ENCODE measurements at regions not wholly inside any gene's neighbourhood (a gene's known extent, or its start where the extent isn't known, plus 50 kb on each side); places are given as distances from the start of the nearest gene placed in this dataset.

- no peak for DNase-seq
These were observed 204.7 kb upstream of the ITGA4 start for GRCh38 chr2:181252262-181253148.

GRCh38 chr2:181253438-181253837, 203.7 kb upstream of the ITGA4 start:
- no peak for DNase-seq

DNA sequence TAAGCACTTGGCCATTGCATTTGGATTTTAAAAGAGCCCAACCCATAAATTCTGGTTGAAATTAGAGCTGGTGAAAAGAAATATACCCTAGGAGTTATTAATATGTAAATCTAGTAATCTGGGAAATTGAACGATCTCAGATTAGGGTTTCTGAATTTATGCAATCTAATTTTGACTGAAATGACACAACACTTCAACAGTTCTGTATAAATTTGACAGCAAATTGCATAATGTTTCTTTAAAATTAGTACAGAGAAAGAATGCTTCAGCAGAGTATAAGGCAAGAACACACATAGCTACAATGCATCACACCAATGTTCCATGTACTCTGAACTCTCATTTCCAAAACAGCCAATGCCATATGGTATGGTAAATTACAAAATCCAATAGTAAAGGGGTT, 201.5 kb upstream of the ITGA4 start:
- no peak for DNase-seq

- DNase-seq, result no peak
These were observed 198.5 kb upstream of the ITGA4 start for GRCh38 chr2:181258720-181259119.

DNA sequence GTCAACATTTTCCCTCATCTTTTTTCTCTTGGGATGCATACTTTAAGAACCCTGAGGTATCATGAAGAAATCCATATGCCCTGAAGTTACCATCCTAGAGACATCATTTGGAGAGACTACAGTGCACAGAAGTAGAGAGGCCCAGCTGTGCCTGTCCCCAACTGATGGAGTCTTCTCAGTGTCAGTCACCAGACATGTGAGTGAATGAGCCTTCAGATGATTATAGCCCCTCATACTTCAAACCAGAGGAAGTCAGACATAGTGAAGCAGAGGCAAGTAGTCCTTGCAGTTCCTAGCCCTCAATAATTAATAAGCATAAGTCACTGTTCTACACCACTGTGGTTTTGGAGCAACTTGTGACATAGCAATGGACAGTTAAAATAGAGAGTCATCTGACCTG, 194.4 kb upstream of the ITGA4 start:
- no peak for DNase-seq

DNA sequence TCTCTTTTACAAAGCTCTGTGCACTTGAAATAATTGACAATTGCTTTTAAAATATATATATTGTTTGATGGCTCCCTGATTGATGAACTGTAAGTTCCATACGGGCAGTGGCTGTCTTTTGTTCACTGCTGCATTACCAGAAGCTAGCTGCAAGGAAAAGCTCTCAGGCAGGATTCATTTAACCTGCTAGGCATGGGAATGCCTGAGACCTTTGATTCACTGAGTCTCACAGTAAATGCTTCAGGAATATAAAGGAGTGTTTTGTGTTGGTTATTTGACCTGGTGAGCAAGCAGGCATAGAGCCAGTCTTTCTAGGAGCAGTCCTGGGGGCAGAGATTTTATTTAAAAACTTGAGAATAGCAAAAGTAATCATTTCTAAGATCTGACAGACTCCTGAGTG, 193.2 kb upstream of the ITGA4 start:
- DNase-seq, result no peak

DNA sequence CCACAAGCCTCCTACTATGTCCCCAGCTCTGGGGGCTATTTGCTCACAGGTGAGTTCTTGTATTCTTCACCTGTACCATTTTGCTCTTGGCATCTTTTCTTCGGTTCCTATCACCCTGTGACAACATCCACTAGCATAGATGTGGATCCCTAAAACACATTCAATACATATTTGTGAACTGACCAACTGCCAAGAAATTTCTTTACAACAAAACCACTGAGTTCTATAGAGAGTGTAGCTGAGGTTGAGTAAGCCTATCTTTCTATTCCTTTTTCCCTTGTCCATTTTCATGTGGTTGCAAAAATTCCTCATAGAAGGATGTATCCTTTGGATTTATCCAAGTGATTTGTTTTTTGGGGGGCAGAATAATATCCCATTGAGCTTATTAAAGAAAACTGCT, 192.7 kb upstream of the ITGA4 start:
- DNase-seq, result no peak

DNA sequence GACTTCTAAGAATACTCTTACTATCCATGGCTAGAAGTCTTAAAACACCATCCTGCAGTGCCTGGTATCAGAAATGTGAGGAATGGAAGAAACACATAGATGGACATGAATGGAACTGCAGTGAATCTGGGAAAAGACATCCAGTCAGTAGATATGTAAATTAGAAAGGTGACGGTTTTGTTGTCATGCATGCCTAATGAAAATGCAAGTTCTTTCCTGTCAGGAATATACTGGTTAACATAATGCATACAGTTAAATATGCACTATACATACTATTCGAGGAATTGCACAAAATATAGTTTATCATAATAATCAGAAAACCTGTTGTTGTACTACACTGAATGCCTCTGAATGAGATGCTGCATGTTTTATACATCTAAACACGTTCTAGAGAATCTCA, 190.6 kb upstream of the ITGA4 start:
- DNase-seq, result no peak

DNA sequence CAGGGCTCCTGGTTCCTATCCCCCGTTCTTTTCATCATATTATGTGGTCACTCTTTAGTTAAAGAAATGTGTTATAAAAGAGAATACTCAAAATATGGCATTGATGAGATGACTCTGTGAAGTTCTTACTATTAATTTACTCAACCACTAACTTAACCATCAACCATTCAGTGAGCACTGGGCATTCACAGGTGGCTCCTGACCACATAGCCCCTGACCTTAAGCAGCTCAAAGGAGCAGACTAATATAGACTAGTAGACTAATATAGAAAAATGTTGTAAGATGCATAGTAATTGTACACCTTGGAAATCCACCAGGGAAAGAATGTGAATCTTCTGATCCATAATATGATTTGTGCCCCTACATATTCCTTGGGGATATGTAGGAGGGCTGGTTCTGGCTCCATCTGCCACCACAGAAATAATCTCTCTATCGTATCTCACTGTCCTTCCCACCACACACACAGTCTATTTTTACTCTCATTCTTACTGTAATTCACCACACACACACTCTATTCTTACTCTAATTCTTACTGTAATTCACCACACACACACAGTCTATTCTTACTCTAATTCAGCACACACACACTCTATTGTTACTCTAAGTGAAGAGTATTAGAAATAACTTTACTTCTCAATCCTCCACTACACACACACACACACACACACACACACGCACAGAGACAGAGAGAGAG, 188.9 kb upstream of the ITGA4 start:
- no peak for DNase-seq

DNA sequence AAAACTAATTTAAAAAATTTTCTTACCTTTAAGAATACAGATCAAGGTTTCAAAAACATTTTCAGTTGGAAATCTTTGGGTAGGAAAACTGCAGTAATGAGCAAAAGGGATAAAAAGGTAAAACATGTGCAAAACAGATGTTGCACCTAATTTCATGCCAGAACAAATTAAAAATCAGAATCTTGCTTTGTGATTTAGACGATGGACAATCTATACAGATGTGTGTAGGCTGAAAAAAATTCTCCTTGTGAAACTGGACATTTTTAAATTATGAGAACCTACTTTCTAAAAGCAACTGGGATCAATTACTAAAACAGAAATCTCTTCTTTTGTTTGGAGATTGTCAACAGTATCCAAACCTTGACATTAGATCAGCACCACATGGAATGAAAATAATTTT, 183.2 kb upstream of the ITGA4 start:
- DNase-seq, result no peak

- no peak for DNase-seq
These were observed 181.5 kb upstream of the ITGA4 start for GRCh38 chr2:181275643-181276070.

DNA sequence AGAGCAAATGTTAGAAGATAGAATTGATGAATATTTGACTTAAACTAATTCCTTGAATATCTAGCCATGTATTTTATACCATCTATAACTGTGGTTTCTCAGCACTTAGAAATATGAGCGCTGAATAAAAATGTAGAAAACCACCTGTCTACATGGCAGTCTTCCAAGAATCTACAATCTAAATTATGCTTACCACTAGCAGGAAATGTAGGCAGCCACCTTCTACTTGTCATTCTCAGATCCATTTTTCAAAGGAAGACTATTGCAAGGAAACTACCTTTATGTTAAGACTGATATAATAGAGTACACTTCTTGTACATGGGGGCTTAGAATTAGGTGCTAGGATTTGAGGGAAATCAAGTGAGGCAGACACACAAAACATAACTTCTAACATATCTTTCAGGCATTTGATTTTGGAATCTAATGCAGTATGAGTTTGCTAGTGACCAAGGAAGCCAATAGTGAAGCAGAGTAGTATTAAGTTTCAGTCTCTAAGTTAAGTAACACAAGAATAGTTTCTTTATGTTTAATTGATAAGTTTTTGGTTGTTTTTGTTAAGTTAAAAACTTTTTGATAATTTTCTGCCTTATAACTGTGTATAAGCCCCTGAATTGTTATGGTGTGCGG, 175.9 kb upstream of the ITGA4 start:
- no peak for DNase-seq

DNA sequence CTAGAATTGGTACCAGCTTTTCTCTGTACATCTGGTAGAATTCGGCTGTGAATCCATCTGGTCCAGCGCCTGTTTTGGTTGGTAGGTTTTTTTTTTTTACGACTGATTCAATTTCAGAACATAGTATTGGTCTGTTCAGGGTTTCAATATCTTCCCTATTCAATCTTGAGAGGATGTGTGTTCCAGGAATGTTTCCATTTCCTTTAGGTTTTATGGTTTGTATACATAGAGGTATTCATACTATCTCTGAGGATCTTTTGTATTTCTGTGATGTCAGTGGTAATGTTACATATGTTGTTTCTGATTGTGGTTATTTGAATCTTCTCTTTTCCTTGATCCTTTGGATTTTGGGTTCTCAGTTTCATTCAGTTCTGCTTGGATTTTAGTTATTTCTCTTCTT, 172.1 kb upstream of the ITGA4 start:
- no peak for DNase-seq

DNA sequence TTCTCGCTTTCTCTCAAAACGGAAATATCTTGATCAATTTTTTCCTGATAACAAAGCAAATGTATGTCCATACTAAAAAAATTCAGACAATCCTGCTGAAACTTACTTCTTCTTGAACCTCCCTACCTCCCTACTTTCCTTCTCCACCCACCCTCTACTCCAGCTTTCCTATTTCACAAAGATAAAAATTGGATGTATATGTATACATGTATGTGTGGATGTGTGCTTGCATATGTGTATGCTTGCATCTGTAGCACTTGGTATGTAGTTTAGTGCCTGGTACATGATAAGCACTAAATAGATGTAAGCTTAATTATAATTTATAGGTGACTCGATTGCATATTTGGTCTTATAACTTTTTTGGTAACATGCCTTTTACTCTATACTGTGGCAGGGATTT, 167.5 kb upstream of the ITGA4 start:
- DNase-seq, result no peak

DNA sequence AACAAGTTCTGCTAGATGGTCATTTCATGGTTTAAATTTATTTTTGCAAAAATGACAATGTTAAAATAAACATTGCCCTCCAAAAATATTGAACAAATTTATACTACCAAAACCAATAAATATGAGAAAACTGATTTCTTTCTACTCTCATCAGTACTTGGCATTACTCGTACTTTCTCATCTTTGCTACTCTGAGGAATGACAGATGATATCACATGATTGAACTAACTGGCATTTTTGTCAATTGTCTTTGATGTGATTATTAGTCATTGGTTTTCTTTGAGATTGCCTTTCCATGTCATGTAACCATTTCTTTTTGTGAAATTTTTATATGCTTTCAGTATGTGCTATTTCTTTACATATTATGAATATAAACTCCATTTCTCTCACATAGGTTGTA, 167.0 kb upstream of the ITGA4 start:
- DNase-seq, result no peak

DNA sequence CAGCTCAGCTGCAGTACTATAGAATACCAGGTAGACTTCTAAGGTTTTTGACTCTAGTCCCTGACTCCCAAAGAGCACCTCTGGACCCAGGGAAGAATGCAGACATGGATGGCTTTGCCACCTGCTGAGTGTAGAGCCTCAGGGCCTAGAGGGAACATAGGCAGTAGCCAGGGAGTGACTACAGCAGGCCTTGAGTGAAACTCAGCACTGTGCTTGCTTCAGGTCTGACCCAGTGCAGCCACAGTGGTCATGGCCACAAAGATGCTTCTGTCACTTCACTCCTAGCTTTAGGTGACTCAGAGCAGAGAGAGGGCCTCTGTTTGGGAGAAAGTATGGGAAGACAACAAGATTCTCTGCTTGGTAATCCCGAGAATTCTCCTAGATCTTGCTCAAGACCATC, 162.2 kb upstream of the ITGA4 start:
- no peak for DNase-seq

DNA sequence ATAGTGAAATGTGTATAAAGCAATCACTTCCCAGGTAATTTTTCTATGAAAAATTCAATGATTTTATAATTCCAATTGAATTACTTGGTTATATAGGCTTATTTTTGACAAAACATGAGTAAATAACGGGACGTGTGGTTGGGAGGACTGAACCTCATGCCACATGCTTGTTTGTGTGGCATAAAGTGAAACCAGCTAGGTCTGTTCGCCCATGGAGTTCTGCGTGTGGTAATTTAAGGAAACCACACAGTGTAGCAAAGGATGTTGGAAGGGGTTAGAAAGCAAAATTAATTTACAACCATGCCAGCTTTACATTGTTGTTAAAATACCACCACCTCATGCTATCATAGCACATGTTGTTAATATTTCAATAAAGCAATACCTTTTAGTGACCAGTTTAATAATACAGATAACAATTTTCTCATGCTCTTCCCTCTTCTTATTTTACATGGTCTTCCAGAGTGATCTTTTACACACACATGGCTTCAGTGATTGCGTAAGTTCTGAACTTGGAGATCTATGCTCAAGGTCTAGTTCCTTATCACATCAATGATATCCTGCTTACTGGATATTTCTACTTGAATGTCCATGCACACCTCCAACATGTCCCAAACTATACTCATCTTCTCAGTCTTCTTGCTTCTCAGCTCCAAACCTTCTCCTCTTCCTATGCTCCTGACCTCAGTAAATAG, 156.4 kb upstream of the ITGA4 start:
- no peak for DNase-seq

GRCh38 chr2:181304011-181304844, 153.0 kb upstream of the ITGA4 start:
- no peak for DNase-seq

DNA sequence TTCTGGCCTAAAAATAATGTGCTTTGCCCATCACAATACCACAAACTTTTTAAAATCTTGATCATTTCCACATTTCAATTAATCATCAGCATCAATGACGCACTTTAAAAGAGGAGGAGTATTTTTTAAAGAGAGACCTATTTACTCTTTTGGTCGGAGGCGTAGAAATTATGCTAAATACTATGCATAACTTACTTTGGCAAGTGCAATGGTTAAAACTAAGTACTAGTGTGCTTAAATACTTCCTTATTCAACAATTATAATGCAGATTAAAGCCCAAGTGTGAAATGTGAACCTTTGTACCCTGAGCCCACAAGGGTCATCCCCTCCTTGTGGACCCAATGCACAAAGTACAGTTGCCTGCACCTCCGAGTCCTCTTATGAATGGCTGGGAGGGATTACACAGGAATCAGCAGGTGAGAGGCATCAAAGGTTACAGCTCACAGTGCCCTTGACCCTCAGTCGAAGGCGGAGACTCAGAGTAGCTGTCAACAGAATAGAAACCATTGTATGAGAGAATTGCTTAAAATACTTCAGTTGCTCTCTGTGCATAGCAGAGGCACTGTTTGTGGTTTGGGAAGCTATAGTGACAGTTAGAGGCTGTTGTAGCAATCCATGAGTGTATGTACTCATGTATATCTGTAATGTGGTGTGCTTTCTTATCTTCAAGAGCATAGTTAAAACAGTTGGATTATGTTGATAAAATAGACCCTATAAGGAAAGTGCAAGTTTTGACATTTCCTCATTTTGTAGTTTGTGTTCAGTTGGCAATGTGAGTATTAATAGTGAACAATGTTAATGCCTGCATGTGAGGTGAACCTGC, 151.7 kb upstream of the ITGA4 start:
- no peak for DNase-seq

- DNase-seq, result no peak
These were observed 150.4 kb upstream of the ITGA4 start for GRCh38 chr2:181306785-181307184.

DNA sequence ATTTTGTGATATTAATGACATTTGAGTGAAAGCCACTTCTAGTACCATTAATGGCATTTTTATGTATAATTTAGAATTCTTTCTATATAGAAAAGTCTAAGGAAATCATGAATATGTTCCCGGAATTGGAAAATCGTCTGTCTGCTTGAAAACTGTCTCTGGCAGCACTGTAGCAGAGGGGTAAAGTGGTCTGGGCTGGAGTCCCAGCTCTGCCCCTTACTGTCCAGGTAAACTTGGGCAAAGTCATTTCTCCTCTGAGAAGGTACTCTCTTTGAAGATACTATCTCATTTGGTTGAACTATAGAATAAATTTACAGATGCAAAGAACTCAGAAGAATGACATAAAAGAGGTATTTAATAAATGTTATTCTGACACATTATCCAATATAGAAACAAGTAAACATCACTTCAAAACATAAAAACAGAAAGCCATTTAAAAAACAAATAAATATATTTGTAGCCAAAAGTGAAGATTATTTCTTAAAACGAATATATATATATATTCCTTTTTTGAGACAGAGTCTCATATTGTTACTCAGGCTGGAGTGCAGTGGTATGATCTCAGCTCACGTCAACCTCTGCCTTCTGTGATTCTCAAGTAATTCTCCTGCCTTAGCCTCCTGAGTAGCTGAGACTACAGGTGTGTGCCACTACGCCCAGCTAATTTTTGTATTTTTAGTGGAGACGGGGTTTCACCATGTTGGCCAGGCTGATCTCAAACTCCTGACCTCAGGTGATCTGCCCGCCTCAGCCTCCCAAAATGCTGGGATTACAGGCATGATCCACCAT, 149.8 kb upstream of the ITGA4 start:
- DNase-seq, result no peak

Measured in T-helper 9 cell (primary cell).